PC-9 (cell line): ENCODE measurements at regions not wholly inside any gene's neighbourhood (a gene's known extent, or its start where the extent isn't known, plus 50 kb on each side); places are given as distances from the start of the nearest gene placed in this dataset.

Source experiments
- CTCF ChIP-seq: fragments of 200-600 bp; sonication (generic); conservative IDR thresholded peaks from 2 replicates; pipeline ENCODE4 v1.6.1; 2017; ENCODE audit warnings: mixed run types, antibody characterized with exemption, mild to moderate bottlenecking, moderate library complexity
- EZH2 ChIP-seq: fragments of 200-600 bp; sonication (generic); IDR thresholded peaks from 2 replicates; pipeline ENCODE4 v1.8.0; 2017; ENCODE audit warnings: antibody characterized with exemption, low read depth

GRCh38 chr9:135385793-135386192, 93.8 kb upstream of the PPP1R26 start:
- TF ChIP-seq CTCF = no peak
- no peak for TF ChIP-seq EZH2
